CD4-positive, alpha-beta T cell (primary cell): ENCODE measurements at regions not wholly inside any gene's neighbourhood (a gene's known extent, or its start where the extent isn't known, plus 50 kb on each side); places are given as distances from the start of the nearest gene placed in this dataset.

Experiments
- ATAC-seq: fragments of 200-7000 bp; cut with Tn5 transposase; one replicate; pipeline ENCODE4 v1.10.0; 2022; ENCODE audit warnings: mild to moderate bottlenecking; ENCODE audit not compliant: poor library complexity
- CTCF ChIA-PET: fragments of 350-600 bp; sonication (Branson Sonifier 250); formaldehyde crosslinking; loops from one replicate; lab custom pipeline; 2021; ENCODE audit warnings: antibody characterized with exemption, inconsistent platforms; lab: Charles Lee
- POLR2A ChIA-PET: fragments of 350-600 bp; sonication (Branson Sonifier 250); formaldehyde crosslinking; loops from one replicate; lab custom pipeline; 2021; ENCODE audit warnings: antibody characterized with exemption, inconsistent platforms; lab: Charles Lee
- DNase-seq, 14 experiments: peaks; one replicate each; pipeline ENCODE4 v3.0.0-alpha.2; 2013 to 2020; ENCODE audit warnings: mixed read lengths in 2 of 14
- H3K27ac ChIP-seq, 2 donors: one replicate each; pipeline versions ENCODE4 v1.5.1 to v1.7.0; 2013; ENCODE audit warnings: low read length in 2 of 2, low read depth in 1 of 2, mild to moderate bottlenecking in 1 of 2
- H3K27me3 ChIP-seq, 2 experiments: 1 replicate in 1 of 2; 2 replicates in 1 of 2; pipeline versions ENCODE4 v1.6.1 to v1.7.0; 2013; ENCODE audit warnings: low read length in 2 of 2, control low read depth in 1 of 2, mild to moderate bottlenecking in 1 of 2, moderate library complexity in 1 of 2; ENCODE audit not compliant: insufficient read depth in 2 of 2, control insufficient read depth in 1 of 2
- H3K36me3 ChIP-seq: one replicate; pipeline ENCODE4 v1.6.1; 2013; ENCODE audit warnings: low read length, control low read depth; ENCODE audit not compliant: insufficient read depth
- H3K4me1 ChIP-seq: one replicate; pipeline ENCODE4 v1.6.1; 2013; ENCODE audit warnings: low read length, control low read depth; ENCODE audit not compliant: insufficient read depth
- H3K4me3 ChIP-seq: one replicate; pipeline ENCODE4 v1.5.1; 2013; ENCODE audit warnings: mild to moderate bottlenecking, low read length, moderate library complexity
- H3K9me3 ChIP-seq, 2 experiments: 1 replicate in 1 of 2; 2 replicates in 1 of 2; pipeline versions ENCODE4 v1.6.1 to v1.7.0; 2013; ENCODE audit warnings: low read length in 2 of 2, mild to moderate bottlenecking in 2 of 2, control low read depth in 1 of 2, moderate library complexity in 1 of 2; ENCODE audit not compliant: control insufficient read depth in 1 of 2, insufficient read depth in 1 of 2
- H3K27ac Mint-ChIP-seq: one replicate; pipeline ENCODE4 v1.8.0; 2020; ENCODE audit warnings: mixed read lengths
- H3K27me3 Mint-ChIP-seq: one replicate; pipeline ENCODE4 v1.8.0; 2021; ENCODE audit warnings: mixed read lengths
- H3K36me3 Mint-ChIP-seq: one replicate; pipeline ENCODE4 v1.8.0; 2021; ENCODE audit warnings: low read depth, mixed read lengths
- H3K4me1 Mint-ChIP-seq: one replicate; pipeline ENCODE4 v1.8.0; 2021; ENCODE audit warnings: low read depth, mixed read lengths
- H3K4me3 Mint-ChIP-seq: one replicate; pipeline ENCODE4 v1.8.0; 2020; ENCODE audit warnings: mild to moderate bottlenecking, mixed read lengths
- H3K9me3 Mint-ChIP-seq: one replicate; pipeline ENCODE4 v1.8.0; 2020; ENCODE audit warnings: mixed read lengths
- intact Hi-C, 2 experiments: fragments of 100-400 bp; cut with DNase I in 1 of 2; cut with micrococcal nuclease in 1 of 2; formaldehyde crosslinking; loops; one replicate each; pipeline versions ENCODE4 v1.15.1 to v1.9.0; 2023 to 2025; cut with DNase I, micrococcal nuclease
- TF ChIP-seq, protein P1 (sequence below): fragments of 200-600 bp; IDR thresholded peaks from one replicate; pipeline ENCODE4 v1.8.0; 2022; ENCODE audit warnings: antibody characterized with exemption, mild to moderate bottlenecking

DNA sequence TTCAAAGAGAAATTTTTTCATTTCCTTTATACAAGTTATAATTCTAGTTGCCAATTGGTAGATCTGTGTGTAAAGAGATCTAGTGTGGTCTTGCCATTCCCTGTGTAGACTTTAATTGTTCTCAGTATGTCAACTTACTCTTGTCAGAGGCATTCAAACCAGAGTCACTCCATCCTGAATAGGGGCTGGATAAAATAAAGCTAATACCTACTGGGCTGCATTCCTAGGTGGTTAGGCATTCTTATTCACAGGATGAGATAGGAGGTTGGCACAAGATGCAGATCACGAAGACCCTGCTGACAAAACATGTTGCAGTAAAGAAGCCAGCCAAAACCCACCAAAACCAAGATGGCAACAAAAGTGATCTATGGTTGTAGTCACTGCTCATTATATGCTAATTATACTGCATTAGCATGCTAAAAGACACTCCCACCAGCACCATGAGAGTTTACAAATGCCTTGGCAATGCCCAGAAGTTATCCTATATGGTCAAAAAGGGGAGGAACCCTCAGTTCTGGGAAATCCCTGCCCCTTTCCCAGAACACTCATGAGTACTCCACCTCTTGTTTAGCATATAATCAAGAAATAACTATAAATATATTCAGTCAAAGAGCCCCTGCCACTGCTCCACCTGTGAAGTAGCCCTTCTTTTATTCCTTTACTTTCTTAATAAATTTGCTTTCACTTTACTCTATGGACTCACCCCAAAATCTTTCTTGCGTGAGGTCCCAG is 74.0 kb upstream of the ADAMTS5 start:
- Mint-ChIP-seq H3K9me3 (no peaks in the 10 kb centered on the region), H3K27ac (no peak overlapping the region), H3K4me3 (no peak overlapping the region), H3K36me3 (no peaks in the 10 kb centered on the region), H3K27me3 (no peaks in the 10 kb centered on the region), H3K4me1 (no peaks in the 10 kb centered on the region)
- TF ChIP-seq, protein P1, sequence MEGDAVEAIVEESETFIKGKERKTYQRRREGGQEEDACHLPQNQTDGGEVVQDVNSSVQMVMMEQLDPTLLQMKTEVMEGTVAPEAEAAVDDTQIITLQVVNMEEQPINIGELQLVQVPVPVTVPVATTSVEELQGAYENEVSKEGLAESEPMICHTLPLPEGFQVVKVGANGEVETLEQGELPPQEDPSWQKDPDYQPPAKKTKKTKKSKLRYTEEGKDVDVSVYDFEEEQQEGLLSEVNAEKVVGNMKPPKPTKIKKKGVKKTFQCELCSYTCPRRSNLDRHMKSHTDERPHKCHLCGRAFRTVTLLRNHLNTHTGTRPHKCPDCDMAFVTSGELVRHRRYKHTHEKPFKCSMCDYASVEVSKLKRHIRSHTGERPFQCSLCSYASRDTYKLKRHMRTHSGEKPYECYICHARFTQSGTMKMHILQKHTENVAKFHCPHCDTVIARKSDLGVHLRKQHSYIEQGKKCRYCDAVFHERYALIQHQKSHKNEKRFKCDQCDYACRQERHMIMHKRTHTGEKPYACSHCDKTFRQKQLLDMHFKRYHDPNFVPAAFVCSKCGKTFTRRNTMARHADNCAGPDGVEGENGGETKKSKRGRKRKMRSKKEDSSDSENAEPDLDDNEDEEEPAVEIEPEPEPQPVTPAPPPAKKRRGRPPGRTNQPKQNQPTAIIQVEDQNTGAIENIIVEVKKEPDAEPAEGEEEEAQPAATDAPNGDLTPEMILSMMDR: no peak
- DNase-seq (no peak), ATAC-seq (no peak)
- ChIA-PET CTCF (no interaction called here), POLR2A (no interaction called here)
- Histone ChIP-seq H3K27ac (no peak overlapping the region), H3K27me3 (no peaks in the 10 kb centered on the region), H3K36me3 (no peaks in the 10 kb centered on the region), H3K4me3 (no peak overlapping the region), H3K4me1 (no peaks in the 10 kb centered on the region), H3K9me3 (no peaks in the 10 kb centered on the region)
- intact Hi-C loops: no loop called here

DNA sequence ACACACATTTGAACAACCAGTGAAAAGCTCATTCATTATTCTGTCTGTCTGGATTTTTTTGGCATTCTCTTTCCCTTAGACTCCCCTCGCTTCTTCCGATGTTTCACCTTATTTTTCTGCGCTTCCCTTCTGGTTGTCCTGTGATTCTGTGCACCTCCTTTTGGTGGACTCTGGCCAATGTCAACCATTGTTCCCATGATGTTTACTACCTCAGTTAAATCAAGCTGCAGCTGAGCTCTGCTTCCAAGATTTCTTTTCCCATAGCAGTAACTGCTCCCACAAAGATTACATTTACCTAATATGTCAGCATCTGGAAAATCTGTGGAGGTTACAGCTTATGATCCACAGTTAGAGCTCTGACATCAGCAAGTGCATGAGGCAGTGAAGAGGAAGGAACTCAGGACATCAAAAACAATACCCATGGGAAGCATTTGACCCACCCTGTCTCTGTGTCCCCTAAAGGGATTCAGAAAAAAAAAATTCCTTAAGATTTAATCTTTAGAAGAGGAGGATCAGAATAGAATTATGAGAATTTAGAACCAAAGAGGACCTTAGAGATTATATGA is 69.9 kb upstream of the ADAMTS5 start:
- Mint-ChIP-seq H3K27ac (no peak overlapping the region), H3K4me1 (no peaks in the 10 kb centered on the region), H3K9me3 (peaks cover 4% of the 10 kb centered on the region), H3K27me3 (no peaks in the 10 kb centered on the region), H3K36me3 (no peaks in the 10 kb centered on the region), H3K4me3 (no peak overlapping the region)
- TF ChIP-seq, protein P1: no peak
- DNase-seq: no peak
- H3K4me3 ChIP-seq: no peak overlapping the region
- H3K36me3 ChIP-seq: no peaks in the 10 kb centered on the region
- intact Hi-C loops: no loop called here
- H3K9me3 ChIP-seq: no peaks in the 10 kb centered on the region
- H3K4me1 ChIP-seq: no peaks in the 10 kb centered on the region
- CTCF ChIA-PET: no interaction called here
- no peak for ATAC-seq
- H3K27me3 ChIP-seq: no peaks in the 10 kb centered on the region
- POLR2A ChIA-PET: no interaction called here
- H3K27ac ChIP-seq: no peak overlapping the region

DNA sequence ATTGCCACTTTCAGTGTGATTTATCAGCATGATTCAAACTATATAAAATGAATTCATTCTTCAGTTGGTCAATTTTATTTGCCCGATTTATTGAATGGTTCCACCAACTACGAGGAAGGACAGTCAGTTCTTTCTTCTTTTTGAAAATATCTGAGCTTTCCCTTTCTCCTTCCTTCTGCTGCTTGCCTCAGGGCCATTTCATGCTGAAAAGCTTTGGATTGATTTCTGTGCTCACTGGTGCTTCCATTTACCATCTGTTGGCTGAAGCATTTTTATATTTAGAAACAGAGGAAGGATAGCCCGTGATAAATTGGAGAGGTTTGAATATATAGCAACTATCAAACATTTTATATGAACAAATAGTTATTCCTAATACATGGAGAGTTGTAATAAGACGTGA is 68.9 kb upstream of the ADAMTS5 start:
- no peaks in the 10 kb centered on the region for H3K4me1 ChIP-seq
- no peak overlapping the region for H3K27ac ChIP-seq
- H3K36me3 ChIP-seq: no peaks in the 10 kb centered on the region
- Mint-ChIP-seq H3K4me3 (no peak overlapping the region), H3K27ac (no peak overlapping the region), H3K9me3 (peaks cover 5% of the 10 kb centered on the region), H3K4me1 (no peaks in the 10 kb centered on the region), H3K27me3 (no peaks in the 10 kb centered on the region), H3K36me3 (no peaks in the 10 kb centered on the region)
- H3K4me3 ChIP-seq: no peak overlapping the region
- ATAC-seq (no peak), DNase-seq (no peak)
- CTCF ChIA-PET: no interaction called here
- H3K9me3 ChIP-seq: no peaks in the 10 kb centered on the region
- intact Hi-C loops: no loop called here
- no peaks in the 10 kb centered on the region for H3K27me3 ChIP-seq
- TF ChIP-seq, protein P1: no peak
- POLR2A ChIA-PET: no interaction called here
